ENCODE measurements at regions not wholly inside any gene's neighbourhood (a gene's known extent, or its start where the extent isn't known, plus 50 kb on each side); places are given as distances from the start of the nearest gene placed in this dataset.

DNA sequence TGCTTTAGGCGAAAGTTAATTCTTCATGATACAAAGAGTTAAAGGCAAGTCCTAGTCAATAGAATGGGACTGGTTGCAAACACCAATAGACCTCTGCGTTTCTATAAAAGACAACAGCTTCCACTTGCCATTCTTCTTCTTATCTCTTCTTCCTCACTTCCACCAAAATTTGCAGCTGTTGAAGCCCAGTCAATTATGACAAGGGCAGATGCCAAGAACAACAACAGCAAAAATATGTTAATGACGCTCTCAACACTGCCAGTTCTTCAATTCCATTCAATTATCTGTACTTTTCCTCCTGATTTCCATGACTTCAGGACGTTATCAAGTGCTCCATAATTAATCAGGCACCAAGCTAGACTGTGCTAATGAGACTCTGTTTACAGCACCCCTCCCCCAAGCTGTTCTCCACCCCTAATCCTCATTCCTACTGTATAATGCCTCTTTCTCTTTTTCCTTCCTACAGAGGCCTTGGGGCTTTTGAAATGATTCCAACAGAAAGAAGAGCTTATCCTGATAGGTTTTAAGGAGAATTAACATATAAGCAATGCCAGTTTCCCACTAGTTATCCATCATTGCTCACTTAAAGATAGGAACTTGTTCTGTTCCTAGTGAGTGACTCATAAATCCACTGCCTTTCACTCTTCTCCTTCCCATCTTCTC lies 1160.5 kb downstream of the IGSF11 start:
- DNase-seq, result no peak

DNA sequence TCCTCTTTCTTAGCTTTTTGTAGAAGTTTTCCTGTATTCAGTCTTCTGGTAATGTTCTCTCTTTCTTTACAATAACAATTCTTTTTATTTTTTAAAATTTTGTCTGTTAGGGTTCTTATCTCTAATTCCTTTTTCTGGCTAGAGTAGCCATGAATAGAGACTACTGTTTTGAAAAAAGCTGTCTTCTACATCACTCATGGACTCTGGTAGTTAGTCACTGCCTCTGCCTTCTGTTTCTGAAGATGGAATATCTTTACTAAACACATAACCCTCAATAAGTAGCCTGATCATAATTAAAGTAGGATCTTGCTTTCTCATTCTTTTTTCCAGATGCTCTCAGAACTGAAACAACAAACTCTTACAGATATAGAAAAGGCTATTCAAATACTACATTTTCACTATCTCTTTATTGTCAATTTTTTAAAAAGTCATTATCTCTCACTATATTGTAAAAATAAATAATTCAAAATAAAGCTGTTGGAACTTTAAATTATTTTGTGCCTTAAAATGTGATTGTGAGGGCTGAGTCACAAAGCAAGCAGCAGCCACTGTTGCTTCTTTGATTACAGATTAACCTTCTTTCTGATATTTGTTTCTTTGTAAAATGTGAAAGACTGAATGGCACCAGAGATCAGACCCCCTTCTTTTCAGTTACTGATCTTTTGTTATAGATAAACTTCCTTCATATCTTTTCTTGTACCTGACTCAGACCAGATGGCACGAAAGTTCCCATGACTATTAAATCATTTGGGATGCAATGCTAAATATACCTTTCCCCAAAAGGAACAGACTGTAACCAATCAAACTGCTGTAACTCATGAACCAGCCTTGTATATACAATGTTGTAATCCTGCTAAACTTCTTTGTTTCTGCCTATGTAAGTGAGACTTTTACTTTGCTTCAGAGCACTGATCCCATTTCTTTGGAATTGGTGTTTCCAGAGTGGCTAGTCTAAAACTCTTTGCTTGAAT lies 1159.5 kb downstream of the IGSF11 start:
- DNase-seq, result no peak

DNA sequence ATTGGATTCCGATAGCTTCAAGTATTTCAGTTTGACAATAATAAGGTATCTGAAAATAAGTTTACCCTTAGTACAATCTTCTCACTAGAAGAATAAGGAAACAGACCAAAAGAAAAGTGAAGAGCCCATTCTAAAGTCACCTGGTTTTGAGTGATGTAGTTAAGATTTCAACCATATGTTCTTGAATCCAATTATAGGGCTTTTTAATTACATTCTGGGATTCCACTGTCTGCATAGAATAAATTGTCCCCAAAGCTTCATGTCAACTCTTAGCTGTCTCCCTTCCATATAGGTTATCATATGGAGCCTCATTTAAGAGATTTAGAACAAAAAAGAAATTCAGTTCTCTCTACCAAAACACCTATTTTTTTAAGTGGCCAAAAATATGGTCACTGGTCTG lies 1158.8 kb downstream of the IGSF11 start:
- DNase-seq, result no peak

DNA sequence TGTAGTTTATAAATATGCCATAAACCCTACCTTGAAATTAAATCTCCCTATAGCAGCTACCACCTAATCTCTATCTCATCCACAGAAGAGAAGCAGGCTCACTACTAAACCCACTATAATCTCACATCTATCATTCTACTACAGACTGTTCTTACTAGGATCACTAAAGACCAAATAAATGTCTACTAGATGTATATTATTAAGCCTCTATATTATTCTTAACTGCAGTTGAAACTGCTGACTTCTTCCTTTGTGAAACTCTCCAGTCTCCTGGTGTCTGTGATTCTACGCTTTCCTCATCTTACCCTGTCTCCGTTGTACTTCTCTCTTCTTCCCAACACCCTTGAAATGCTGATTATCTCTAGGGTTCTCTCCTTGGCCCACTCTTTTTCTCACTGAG lies 1154.0 kb downstream of the IGSF11 start:
- no peak for DNase-seq

DNA sequence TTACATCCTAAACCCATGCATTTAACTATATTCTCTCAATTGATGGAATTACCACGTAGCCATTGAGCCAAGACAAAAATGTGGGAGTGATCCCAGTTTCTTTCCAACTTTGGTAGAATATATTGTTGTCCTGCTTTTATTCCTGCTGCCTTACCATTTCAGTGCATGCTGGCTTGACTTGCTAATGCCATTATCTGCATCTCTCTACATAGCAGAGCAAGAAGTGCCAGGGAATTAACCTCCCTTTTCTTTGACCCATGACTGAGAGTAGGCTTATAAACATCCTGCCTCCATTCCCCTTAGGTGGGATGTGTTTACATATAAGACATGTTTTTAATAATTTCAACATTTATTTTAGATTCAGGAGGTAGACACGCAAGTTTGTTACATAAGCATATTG lies 1153.4 kb downstream of the IGSF11 start:
- DNase-seq, result no peak

DNA sequence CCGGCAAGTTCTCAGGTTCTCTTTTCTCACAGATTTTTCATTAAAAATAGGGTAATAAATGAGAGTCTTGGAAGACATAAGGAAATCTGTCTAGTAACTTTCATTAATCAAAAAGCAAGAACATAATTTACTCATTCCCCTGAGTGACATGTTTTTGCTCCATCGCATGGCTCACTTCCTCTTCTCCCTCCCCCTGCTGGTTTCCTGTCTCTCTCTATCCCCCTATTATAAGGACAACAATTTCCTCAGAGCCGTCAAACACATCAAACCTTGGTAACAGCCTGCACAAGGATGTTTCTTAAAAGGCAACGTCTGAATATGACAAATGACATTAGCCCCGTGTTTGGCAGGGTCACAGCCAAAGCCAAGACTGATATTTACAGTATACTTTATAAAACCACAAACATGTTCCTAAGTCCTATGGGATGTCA lies 1149.6 kb downstream of the IGSF11 start:
- peak in 1 of 3 donors; percentile 2 for DNase-seq

DNA sequence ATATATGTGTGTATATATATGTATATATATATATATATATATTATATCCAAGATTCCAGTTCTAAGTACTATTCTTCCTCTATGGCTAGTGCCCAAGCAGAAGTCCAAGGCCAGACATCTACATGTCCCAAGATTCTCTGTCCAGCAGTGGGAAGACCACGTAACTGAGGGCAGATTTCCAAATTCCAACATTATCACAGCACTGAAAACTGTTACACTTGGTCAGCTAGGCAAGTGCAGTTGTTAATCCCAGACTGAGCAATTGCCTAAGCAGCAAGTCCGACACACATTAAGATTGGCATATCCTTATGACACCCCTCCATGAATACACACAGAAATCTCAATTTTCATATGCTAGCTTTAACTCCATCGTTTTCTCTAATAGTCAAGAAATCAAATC lies 1148.5 kb downstream of the IGSF11 start:
- DNase-seq, result no peak

DNA sequence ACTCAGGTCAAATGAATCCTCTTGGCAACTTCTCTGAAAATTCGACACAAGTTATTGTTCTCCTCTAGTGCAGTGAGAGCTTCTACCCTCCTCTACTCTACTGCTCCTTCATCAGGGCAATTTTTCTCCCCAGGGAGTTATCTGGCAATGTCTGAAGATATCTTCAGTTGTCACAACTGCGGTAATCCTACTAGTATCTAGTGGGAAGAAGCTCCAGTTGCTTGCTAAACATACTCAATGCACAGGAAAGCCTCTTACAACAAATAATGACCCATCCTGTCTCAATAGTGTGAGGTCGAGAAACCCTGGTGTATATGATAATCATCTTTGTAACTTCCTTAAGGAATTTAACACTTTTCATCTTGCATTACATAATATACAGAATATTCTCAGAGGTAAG lies 1147.6 kb downstream of the IGSF11 start:
- DNase-seq, result no peak

DNA sequence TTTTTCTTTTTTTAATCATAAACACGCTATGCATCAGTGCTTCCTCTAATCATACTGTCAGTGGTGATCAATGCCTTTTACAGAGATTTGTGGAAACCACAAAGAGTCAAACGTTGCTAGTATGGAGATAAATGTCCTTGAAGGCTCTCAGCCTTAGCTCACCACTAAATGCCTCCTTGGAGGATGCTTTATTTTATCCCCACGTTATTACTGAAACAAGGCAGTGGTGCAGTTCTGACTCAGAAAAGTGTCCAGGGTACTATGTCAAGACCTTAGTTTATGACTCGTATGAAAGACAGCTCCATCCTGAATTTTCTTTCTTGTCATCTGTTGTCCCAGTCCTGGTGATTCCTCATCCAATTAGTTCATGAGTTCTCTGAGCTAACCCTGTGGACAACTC lies 1146.7 kb downstream of the IGSF11 start:
- DNase-seq, result no peak

DNA sequence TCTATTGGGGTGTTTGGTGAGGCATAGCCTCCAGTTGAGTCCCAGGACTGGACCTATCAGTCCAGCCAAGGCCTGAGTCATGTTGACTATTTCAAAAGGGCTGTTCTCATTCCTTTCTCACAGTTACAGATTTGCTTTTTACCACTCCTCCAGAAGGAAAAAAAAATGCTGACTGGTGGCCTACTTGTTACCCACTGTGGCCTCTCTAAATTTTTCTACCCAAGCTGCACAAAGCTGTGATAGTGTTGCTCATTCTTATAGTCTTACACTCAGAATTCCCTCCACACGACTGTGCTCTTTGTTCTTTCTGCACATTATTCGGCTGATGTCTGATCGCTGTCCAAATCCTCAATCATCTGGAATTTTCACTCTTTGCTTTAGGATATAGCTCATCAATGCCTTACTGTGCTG lies 1142.2 kb downstream of the IGSF11 start:
- no peak for DNase-seq

DNA sequence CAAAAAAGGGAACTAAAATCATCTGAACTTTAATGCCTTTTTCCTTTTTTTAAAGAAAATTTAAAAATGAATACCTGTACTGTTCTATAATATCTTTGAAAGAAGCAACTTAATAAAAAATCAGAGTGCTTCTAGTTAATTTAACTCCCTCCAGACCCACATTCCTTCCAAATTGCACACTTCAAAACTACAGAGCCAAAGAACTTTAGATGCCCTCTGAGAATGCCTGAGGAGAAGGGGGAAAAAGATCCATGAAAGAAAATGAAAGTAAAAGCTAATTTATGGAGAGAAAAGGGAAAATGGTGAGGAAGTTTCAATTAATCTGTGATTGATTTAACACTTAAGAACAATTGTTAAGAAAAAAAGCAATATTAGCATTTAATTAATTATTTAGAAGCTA lies 1141.6 kb downstream of the IGSF11 start:
- no peak for DNase-seq

DNA sequence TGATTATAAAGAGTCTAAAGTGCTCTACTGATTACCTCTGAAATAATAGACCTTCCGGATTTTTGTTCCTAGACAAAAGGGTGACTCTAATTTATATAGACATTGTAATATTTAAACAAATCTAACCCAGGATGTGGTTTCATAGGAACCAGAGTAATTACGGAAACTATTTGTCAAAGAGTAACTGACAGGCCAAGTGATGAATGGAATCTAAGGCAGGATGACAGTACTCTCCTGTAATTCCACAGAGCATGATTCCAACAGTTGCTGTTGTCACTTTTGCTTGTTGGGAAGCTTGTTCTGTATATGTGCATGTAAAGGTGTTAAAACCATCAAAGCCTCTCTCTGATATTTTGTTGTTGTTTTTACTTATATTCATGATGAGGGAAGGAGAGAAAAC lies 1141.0 kb downstream of the IGSF11 start:
- DNase-seq, result no peak

DNA sequence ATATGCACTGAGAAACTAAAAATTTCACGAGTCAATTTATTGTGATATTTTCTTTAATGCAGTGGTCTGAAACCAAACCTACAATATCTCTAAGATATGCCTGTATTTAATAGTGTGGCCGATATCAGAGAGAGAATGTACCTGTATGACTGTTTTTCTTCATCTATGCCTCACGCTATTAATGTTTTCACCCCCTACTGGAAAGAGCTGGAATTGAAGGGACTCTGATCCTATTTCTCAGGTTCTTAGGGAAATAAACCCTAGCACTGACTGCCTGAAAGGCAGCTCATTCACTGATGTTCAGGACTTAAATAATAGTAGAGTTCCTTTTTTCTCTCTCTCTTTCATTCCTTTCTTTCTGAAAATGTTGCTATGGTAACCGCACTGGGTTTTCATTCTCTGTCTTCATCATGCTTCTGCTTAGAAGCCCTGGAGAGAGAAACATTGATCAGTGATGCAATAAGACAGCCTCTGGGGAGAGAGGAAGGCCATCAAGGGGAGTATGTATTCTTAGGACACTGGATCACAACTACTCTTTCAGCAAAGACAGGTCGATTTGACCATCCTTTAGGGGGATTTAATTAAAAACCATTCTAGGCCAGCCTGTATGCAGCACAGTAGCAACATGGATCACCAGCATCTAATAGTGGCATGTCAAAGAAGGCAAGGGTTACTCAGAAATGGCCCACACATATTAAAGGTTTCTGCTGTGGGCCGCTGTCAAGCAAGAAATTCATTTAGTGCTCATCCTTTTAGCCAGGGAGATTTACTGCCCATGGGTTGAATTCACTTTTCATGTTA lies 1135.7 kb downstream of the IGSF11 start:
- peak in 2 of 3 donors; percentile 1 to 2 for DNase-seq

DNA sequence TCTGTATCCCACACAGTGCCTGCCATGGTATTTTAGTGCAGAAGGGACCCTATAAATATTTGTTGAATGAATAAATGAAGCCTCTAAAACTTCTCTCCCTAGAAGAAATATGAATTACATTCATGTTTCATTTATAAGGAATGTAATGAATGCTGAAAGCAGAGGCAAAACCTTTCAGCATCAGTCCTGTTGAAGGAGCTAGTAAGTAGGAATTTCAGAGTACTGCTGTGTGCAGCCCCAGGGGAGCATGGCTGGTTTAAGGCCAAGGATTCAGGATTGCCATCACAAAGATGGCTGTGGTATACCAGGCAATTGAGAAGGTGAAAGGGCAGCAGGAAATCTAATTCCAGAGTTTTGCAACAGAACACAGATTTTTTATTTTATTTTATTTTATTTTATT lies 1131.4 kb downstream of the IGSF11 start:
- DNase-seq, result no peak

DNA sequence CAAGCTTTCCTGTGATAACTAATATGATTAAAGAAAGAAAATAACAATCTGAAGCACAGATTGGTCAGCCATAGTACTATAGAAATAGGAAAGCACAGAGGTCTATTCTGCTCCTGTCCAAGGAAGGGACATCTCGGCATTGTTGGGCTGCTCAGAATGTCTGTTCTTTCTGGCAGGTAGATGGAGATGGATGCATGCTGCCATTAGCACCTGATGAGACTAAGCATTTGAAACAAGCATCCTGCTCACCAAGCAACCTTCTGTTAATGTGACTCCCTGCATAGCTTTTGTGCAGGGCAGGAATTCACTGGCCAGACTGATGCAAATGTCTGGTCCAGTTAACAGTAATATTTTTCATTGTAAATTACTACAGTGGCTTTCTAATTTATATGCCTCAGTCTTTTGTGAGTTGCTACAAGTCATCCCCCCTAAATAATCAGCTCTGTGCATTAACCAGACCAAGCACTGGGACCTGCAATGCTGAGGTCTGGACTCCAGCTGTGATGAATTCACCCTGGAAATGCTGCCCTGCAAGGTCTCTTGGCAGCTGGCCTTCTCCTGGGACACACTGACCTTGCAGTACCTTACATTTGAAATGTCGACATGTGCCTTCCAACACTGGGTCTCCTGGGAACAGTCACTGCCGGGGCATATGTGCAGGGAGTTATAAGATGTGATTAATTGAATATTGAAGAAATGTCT lies 1123.7 kb downstream of the IGSF11 start:
- no peak for DNase-seq

DNA sequence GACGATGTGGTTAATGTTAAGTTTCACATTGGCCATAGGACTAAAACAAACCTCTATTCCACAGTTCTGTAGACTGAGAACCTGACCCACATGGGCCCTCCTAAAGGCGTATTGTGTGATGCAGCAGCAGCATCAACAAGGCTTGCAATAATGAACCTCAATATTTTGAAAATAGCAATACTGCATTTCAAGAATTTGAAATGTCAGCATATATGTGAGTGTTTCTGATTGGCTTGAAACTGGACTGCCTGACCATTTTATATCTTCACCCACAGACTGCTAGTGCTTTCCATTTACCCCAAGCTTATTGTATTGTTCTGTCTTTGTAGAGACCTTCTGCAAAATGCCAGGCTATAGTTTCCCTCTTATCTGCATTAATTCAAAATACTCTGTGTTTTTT lies 1122.3 kb downstream of the IGSF11 start:
- no peak for DNase-seq

DNA sequence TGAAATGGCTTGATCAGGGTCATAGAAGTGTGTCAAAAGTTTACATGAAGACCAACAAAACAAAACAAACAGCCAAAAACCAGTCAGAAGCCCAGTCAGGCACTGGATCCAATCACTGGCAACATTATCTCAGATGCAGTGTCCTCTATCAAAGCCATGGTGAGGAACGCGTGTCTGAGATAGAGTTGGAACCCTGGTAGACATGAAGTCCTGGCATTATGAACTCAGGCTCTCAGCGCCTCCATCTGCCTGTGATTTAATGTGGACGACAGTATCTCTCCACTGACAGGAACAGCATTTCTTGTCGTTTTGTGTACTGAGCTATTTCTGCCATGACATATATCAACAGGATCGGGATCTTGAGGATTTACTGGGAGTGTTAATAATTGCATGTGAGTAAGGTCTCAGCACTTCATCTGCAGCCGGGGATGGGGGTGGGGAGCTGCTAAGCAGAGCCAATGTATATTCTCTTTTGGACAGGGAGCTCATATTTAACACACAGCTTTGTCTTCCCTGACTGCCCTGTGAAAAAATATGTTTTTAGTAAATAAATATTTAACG lies 1120.0 kb downstream of the IGSF11 start:
- no peak for DNase-seq

DNA sequence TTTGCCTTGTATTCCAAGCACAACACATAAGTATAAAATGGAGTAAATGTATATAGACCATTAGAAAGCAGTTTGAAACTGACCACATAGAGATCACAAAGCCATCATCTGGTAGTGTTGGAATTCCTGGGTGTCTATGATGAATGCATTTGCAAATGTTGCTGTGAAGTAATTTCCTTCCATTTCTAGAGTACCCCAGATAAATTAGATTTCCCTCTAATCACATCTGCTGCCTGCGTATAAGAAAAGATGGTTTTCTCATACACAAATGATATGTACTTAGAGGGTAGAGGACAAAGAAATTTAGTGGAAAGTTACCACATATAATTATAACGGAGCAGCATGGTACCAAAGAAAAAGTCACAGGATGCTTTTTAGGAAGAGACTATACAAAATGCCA lies 1117.8 kb downstream of the IGSF11 start:
- no peak for DNase-seq

DNA sequence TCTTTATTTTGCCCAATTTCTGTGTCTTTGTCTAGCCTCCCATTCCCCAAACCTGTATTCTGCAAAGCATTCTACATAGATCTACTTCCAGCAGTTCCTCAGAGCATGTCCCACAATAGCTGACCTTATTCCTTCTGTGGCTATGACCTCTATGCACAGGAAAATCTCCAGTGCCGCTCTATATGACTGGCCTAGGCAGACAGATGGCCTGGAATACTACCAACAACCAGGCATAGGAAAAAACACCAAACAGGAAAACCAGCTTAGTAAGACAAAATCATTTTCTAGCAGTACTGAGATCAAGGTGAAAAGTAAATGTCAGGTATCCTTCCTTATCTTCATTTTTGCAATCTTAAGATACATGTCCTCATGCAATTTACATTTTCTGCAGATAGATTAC lies 1115.0 kb downstream of the IGSF11 start:
- no peak for DNase-seq

DNA sequence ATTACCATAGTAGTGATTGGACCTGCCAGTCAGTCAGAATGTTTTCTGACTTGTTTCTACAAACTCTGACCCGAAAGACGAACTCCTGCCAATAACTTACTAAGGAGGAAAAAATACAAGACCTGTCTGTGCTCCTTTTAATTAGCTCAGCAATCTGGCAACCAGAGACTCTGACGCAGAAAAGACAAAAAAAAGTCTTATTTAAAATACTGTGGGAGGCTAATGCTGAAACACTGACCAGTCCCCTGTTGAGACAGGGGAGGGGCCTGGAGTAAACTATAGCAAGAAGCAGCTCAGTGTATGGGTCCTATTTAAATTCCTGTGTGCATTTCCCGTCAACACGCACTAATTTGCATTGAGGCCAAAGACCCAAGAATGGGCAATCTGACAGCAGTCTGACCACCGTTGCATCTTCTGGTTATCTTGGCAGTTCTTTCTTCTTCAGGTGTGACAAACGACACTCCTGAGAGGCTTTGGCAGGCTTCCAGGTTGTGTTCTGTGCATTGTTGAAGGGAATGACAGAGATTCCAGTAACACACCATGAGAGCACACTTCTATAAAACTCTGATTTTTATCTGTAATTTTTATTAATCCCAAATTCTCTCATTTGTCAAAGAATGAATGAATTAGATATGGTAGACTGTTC lies 1114.3 kb downstream of the IGSF11 start:
- no peak for DNase-seq

DNA sequence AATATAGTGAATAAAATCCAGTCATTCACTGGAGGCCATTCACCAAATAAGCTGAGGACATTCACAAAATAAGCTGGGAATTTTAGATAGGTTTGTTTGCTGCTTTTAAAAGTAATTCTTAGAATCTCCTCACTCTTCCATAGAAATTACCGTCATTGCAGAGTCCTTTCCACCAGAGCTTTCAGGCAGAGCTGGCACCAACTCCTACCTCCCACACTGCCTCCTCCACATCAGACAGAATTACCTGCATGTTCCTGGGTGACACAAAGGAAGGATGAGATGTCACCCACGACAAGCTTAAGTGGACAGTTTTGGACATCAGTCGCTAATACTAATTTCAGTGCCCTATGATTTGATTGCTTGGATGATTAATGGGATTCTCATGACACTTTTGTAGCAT lies 1113.2 kb downstream of the IGSF11 start:
- DNase-seq, result no peak

DNA sequence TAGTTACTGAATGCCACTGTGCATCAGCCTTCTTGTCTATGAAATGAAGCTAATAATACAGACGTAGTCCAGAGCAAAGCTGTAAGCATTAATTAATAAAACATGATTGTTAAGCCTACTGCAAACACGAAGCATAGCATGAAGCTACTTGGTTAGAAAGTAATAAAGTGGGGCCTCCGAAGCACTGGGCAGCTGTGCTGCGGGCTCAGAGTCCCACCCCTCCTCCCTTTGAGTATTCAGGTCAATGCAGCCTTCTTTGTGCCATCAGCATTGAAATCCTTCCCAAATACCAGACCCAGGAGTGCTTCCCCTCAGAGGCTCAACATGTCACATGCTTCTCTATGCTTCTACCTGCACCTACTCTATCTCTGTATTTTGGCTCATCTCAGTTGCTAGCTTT lies 1112.6 kb downstream of the IGSF11 start:
- DNase-seq, result no peak
